ENCODE measurements at regions not wholly inside any gene's neighbourhood (a gene's known extent, or its start where the extent isn't known, plus 50 kb on each side); places are given as distances from the start of the nearest gene placed in this dataset.

DNA sequence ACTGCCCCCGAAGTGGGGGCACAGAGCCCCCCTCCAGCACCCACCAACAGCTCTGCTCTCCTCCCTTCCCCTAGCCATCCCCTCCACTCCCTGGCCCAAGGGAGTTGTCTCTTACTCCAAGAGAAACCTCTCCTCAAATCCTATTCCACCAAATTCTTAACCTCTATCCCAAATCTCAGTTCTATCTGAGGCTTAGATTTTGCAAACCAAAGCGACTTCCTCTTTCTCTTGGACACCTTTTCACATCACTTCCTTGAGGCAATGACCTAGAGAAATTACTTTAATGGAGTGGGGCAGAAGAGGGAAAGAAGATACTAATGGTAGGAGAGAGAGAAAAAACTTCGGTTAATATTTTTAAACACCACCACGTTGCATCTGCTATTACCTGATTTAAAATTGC is 167.2 kb downstream of the SS18 start:
- no peak overlapping the region for H4K5ac ChIP-seq (ENCODE audit: low read depth, low read length)
- intact Hi-C loops (cut with micrococcal nuclease) (loop anchor here (10.0 kb wide), 1 partner anchor 202 kb away; no protein-coding TSS in a partner anchor), in situ Hi-C loops (cut with MboI; ENCODE audit: low sequenced_read_pairs) (no loop called here), dilution Hi-C loops (cut with HindIII; ENCODE audit: low sequenced_read_pairs, unreplicated experiment) (no loop called here)
- H2AK5ac ChIP-seq (ENCODE audit: low read depth, low read length) = no peak overlapping the region
- no peak for TF ChIP-seq POLR2A (IDR thresholded peaks at IDR 0.05; ENCODE audit: low read depth, low read length)
- no peak for TF ChIP-seq MXI1 (IDR thresholded peaks at IDR 0.05; ENCODE audit: borderline replicate concordance, low read depth, low read length)
- TF ChIP-seq BHLHE40 (IDR thresholded peaks at IDR 0.05; ENCODE audit: low read depth, low read length) = no peak
- no peak overlapping the region for H3K14ac ChIP-seq (replicated peaks; ENCODE audit: low read depth, low read length)
- 0 out of 2 replicates have a peak, but pooled peaks cover 2% of the 10 kb centered on the region for H3K27me3 ChIP-seq (ENCODE audit: control insufficient read depth, insufficient read depth, low read length)
- no peak overlapping the region for H2BK120ac ChIP-seq (ENCODE audit: low read depth, low read length)
- no peaks in the 10 kb centered on the region for H3K36me3 ChIP-seq (ENCODE audit: control insufficient read depth, insufficient read depth, low read length)
- H3K9ac ChIP-seq (ENCODE audit: low read depth, low read length) = no peak overlapping the region
- H3K79me1 ChIP-seq (ENCODE audit: low read depth in 1 of 2, low read length in 2 of 2) = no peaks in the 10 kb centered on the region
- BruUV-seq (replicated peaks) = no TSS peak
- no peak overlapping the region for H3K4ac ChIP-seq (ENCODE audit: low read depth, low read length)
- DNase-seq (no peak), ATAC-seq (ENCODE audit: low read depth) (no peak)
- H3K18ac ChIP-seq (ENCODE audit: low read depth, low read length) = no peak overlapping the region
- no peak overlapping the region for H3K4me3 ChIP-seq (ENCODE audit: insufficient read depth, low read depth, low read length)
- ChIA-PET CTCF (no interaction called here), POLR2A (ENCODE audit: unreplicated experiment) (no interaction called here)
- H3K9me1 ChIP-seq (ENCODE audit: insufficient read depth, low read length) = no peaks in the 10 kb centered on the region
- WGBS, 2 experiments (ENCODE audit: extremely low coverage in 2 of 2, insufficient read length in 1 of 2) = no CpG with 5 or more reads among the region's 4 CpGs
- H3K23ac ChIP-seq (ENCODE audit: low read depth, low read length) = no peak overlapping the region
- no peak overlapping the region for H2BK20ac ChIP-seq (ENCODE audit: low read depth, low read length)
- H3K9me3 ChIP-seq (ENCODE audit: control insufficient read depth, insufficient read depth, low read length) = no peaks in the 10 kb centered on the region
- no peak overlapping the region for H2BK5ac ChIP-seq (ENCODE audit: low read depth, low read length, poor library complexity, severe bottlenecking)
- no peak overlapping the region for H4K91ac ChIP-seq (ENCODE audit: insufficient read depth, low read depth, low read length)
- no peaks in the 10 kb centered on the region for H3K4me1 ChIP-seq (ENCODE audit: control insufficient read depth, insufficient read depth, low read length)
- no peaks in the 10 kb centered on the region for H4K20me1 ChIP-seq (ENCODE audit: insufficient read depth, low read length)
- no peak overlapping the region for H3K4me2 ChIP-seq (ENCODE audit: low read depth, low read length)
- H2BK15ac ChIP-seq (ENCODE audit: low read depth, low read length) = no peak overlapping the region
- no peak overlapping the region for H4K8ac ChIP-seq (ENCODE audit: low read depth in 2 of 2, low read length in 2 of 2)
- H2AK9ac ChIP-seq (replicated peaks; ENCODE audit: low read depth, low read length, poor library complexity) = no peak overlapping the region
- no peak overlapping the region for H3K56ac ChIP-seq (ENCODE audit: extremely low read depth, insufficient read depth, low read length)
- H3K27ac ChIP-seq (ENCODE audit: insufficient read depth, low read length) = no peak overlapping the region
- no peak overlapping the region for H2AFZ ChIP-seq (replicated peaks; ENCODE audit: low read length, poor library complexity)

All from IMR-90 (cell line).